ENCODE measurements at regions not wholly inside any gene's neighbourhood (a gene's known extent, or its start where the extent isn't known, plus 50 kb on each side); places are given as distances from the start of the nearest gene placed in this dataset.

DNA sequence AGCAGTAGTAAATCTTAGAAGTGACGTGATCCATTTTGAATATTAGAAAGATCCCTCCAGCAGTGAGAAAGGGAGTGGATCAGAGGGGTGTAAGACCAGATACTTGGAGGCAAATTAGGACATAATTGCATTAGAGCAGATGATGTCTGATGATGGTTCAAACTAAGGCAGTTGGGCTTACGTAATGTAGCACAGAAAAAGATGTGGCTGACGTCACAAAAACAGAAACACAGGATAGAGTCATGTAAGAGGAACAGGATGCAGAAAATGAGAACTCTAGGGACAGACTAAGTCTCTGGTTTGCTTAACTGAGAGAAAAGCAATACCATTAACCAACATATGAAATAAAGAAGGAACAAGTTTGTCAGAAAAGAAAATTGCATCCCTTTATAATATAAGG, 392.5 kb upstream of the DACH1 start:
- Histone ChIP-seq H3K4me3 (no peak overlapping the region), H3K9me3 (no peaks in the 10 kb centered on the region), H3K4me1 (ENCODE audit: control insufficient read depth in 1 of 2, low read depth in 2 of 2) (no peaks in the 10 kb centered on the region), H3K36me3 (no peaks in the 10 kb centered on the region), H3K27ac (no peak overlapping the region), H3K27me3 (replicated peaks; ENCODE audit: insufficient read depth) (no peaks in the 10 kb centered on the region)
- no peak for DNase-seq (ENCODE audit: low spot score)
- no peak for ATAC-seq (ENCODE audit: insufficient number of reproducible peaks, low FRiP score, low read depth)
- TF ChIP-seq, protein P1, sequence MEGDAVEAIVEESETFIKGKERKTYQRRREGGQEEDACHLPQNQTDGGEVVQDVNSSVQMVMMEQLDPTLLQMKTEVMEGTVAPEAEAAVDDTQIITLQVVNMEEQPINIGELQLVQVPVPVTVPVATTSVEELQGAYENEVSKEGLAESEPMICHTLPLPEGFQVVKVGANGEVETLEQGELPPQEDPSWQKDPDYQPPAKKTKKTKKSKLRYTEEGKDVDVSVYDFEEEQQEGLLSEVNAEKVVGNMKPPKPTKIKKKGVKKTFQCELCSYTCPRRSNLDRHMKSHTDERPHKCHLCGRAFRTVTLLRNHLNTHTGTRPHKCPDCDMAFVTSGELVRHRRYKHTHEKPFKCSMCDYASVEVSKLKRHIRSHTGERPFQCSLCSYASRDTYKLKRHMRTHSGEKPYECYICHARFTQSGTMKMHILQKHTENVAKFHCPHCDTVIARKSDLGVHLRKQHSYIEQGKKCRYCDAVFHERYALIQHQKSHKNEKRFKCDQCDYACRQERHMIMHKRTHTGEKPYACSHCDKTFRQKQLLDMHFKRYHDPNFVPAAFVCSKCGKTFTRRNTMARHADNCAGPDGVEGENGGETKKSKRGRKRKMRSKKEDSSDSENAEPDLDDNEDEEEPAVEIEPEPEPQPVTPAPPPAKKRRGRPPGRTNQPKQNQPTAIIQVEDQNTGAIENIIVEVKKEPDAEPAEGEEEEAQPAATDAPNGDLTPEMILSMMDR (IDR thresholded peaks at IDR 0.05): no peak

DNA sequence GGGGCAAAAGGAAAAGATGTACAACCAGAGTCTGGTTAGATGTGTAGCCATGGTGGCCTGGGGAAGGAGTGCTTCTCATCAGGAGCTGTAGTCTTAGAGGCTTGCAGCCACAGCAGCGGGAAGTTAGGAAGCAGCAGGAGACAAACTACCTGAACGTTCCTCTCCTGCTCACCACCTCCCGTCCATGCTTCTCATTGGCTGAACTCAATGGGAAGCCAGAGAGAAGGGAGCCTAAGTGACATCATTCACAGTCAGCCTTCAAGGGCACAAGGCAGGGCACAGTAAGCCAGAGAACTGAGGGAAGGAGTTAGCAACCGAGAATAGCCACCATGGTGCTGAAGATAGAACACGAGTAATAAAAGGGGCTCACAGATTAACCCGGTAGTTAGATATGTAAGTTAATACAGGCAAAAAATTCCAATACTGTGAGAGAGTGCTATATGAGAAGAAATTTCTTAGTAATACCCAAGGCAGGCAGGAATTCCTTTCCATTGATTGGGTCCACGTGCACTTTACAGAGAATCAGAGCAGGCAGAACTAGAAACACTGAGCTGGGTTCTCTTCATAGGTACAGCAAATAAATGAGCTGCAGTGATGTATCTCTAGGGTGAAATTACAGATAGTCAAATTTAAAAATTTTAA, 391.5 kb upstream of the DACH1 start:
- DNase-seq (ENCODE audit: low spot score) (no peak), ATAC-seq (ENCODE audit: insufficient number of reproducible peaks, low FRiP score, low read depth) (no peak)
- H3K4me1 ChIP-seq (ENCODE audit: control insufficient read depth in 1 of 2, low read depth in 2 of 2): no peaks in the 10 kb centered on the region

DNA sequence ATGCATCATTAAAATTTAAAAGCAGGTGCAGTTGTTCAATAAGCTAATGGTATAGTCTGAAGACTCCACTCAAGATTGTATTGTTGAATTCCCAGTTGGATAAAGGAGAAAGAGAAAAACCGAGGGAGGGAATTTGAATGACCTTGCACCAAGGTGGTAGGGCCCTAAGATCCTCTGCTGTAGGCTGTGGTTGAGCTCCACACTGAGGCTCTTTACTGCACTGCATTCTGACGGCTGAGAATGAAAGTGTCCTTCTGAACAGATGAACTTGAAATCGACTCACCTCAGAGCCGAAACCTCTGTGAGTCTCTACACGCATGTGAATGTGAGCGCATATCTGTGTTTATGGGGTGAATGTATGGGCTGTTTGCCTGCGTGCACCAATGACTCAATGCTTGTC, 388.9 kb upstream of the DACH1 start:
- TF ChIP-seq, protein P1 (IDR thresholded peaks at IDR 0.05): no peak
- ATAC-seq (ENCODE audit: insufficient number of reproducible peaks, low FRiP score, low read depth) (no peak), DNase-seq (ENCODE audit: low spot score) (no peak)
- no peaks in the 10 kb centered on the region for H3K4me1 ChIP-seq (ENCODE audit: control insufficient read depth in 1 of 2, low read depth in 2 of 2)
- H3K4me3 ChIP-seq: no peak overlapping the region
- H3K36me3 ChIP-seq: no peaks in the 10 kb centered on the region
- H3K9me3 ChIP-seq: no peaks in the 10 kb centered on the region
- no peak overlapping the region for H3K27ac ChIP-seq
- no peaks in the 10 kb centered on the region for H3K27me3 ChIP-seq (replicated peaks; ENCODE audit: insufficient read depth)

More for the DNA sequence above, 391.5 kb upstream of the DACH1 start:
- H3K4me3 ChIP-seq: no peak overlapping the region
- no peaks in the 10 kb centered on the region for H3K36me3 ChIP-seq
- H3K27me3 ChIP-seq (replicated peaks; ENCODE audit: insufficient read depth): no peaks in the 10 kb centered on the region
- no peaks in the 10 kb centered on the region for H3K9me3 ChIP-seq
- no peak overlapping the region for H3K27ac ChIP-seq
- TF ChIP-seq, protein P1 (IDR thresholded peaks at IDR 0.05): no peak

DNA sequence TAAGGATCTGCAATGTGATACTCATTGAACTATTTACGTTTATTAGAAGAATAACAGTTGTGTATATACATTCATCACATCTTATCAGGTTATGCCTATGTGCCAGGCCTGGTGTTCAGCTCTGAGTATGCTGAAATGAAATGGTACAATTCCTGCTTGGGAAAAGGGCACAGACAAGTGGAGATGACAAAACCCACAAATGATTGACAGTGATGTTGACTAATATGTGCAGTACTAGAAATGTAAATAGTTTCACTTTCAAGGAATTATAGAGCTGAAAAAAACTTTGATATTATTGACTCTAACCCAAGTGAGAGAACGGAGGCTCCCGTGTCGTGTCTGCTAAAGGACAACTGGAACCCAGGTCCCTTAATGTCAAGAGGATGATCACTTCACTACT, 386.8 kb upstream of the DACH1 start:
- no peak for ATAC-seq (ENCODE audit: insufficient number of reproducible peaks, low FRiP score, low read depth)

DNA sequence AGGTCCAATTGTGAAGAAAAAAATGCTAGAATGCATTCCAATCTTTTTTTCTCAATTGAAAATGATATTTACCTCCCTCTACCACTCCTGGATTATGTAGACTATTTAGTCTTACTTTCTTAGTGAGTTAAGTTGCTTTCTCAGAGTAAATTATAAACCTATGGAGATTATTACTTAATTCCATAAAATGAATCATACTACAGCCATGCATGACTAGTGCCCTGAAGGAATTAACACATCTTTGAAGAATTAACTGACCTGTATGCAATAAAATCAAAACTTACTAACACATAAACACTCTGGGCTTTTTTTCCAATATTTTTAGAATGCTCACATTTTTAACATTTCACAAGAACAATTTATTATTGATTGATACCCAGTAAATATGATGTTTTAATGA, 379.4 kb upstream of the DACH1 start:
- Histone ChIP-seq H3K27me3 (replicated peaks; ENCODE audit: insufficient read depth) (no peaks in the 10 kb centered on the region), H3K4me1 (ENCODE audit: control insufficient read depth in 1 of 2, low read depth in 2 of 2) (no peaks in the 10 kb centered on the region), H3K36me3 (no peaks in the 10 kb centered on the region), H3K9me3 (no peaks in the 10 kb centered on the region), H3K27ac (no peak overlapping the region), H3K4me3 (no peak overlapping the region)
- ATAC-seq (ENCODE audit: insufficient number of reproducible peaks, low FRiP score, low read depth) (no peak), DNase-seq (ENCODE audit: low spot score) (no peak)
- TF ChIP-seq, protein P1 (IDR thresholded peaks at IDR 0.05): no peak

More for the DNA sequence above, 386.8 kb upstream of the DACH1 start:
- H3K27me3 ChIP-seq (replicated peaks; ENCODE audit: insufficient read depth): no peaks in the 10 kb centered on the region
- H3K4me3 ChIP-seq: no peak overlapping the region
- no peaks in the 10 kb centered on the region for H3K4me1 ChIP-seq (ENCODE audit: control insufficient read depth in 1 of 2, low read depth in 2 of 2)
- TF ChIP-seq, protein P1 (IDR thresholded peaks at IDR 0.05): no peak
- DNase-seq (ENCODE audit: low spot score): no peak
- no peaks in the 10 kb centered on the region for H3K9me3 ChIP-seq
- no peak overlapping the region for H3K27ac ChIP-seq
- H3K36me3 ChIP-seq: no peaks in the 10 kb centered on the region
